ENCODE measurements at regions not wholly inside any gene's neighbourhood (a gene's known extent, or its start where the extent isn't known, plus 50 kb on each side); places are given as distances from the start of the nearest gene placed in this dataset.
"Not testable (repeated sequence)": the region's sequence is repeated elsewhere in the genome, so short reads cannot be mapped to it uniquely, and the experiment has no call there.

DNA sequence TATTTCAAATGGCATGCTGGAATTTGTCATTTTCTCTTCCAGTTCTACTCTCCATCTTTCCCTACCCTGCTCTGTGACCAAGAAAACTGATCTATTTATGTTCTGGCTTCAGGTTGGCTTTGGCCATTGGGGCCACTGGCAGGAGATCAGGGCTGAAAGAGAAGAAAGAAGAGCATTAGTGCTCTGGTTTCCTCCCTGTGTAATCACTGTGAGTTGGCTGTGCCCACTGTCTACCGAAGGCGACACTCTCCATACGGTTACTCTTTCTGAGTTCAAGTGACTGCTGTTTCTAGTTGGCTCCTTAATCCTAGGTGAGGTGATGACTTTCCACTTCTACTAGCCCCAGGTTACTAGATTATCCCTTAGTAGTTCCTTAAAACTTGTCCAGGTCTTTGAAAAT lies 372.6 kb downstream of the PRELID2 start:
- CTCF ChIA-PET: no interaction called here

DNA sequence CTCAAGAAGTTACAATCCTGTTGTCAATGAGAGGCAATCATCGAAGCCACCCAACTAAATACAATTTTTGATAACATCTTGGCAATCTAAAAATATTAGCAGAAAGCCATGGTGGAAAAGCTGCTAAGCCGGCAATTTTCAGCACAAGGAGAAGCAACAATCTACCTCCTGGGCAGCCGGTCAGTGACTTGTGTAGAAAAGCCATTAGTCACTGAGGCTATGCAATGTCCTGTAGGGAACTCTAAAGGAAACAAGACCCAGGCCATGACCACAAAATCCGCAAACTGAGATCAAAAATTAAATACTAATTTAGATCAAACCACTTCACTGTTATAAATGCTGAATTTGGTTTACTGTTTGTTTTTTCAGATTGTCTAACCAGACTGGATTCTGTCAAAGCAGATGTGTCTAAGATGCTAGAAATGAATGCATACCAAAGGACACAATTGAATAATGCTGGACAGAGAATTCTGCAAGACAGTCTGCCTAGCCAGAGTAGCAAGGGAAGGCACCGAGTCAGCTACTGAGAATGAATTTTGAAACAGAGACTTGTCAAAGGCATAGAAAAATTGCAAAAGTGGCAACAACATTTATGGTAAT lies 384.8 kb downstream of the PRELID2 start:
- CTCF ChIA-PET: no interaction called here
- Histone ChIP-seq H3K79me2 (ENCODE audit: low read depth) (no peaks in the 10 kb centered on the region), H3K9me3 (ENCODE audit: insufficient read depth, low read depth) (no peaks in the 10 kb centered on the region)

More for the DNA sequence above, 372.6 kb downstream of the PRELID2 start:
- H3K27me3 ChIP-seq (ENCODE audit: insufficient read depth, low read depth): no peaks in the 10 kb centered on the region
- no peak overlapping the region for H3K27ac ChIP-seq
- no peaks in the 10 kb centered on the region for H3K9me3 ChIP-seq (ENCODE audit: insufficient read depth, low read depth)
- TF ChIP-seq EZH2 (IDR thresholded peaks at IDR 0.05; ENCODE audit: low read depth): no peak
- TF ChIP-seq, protein P1, sequence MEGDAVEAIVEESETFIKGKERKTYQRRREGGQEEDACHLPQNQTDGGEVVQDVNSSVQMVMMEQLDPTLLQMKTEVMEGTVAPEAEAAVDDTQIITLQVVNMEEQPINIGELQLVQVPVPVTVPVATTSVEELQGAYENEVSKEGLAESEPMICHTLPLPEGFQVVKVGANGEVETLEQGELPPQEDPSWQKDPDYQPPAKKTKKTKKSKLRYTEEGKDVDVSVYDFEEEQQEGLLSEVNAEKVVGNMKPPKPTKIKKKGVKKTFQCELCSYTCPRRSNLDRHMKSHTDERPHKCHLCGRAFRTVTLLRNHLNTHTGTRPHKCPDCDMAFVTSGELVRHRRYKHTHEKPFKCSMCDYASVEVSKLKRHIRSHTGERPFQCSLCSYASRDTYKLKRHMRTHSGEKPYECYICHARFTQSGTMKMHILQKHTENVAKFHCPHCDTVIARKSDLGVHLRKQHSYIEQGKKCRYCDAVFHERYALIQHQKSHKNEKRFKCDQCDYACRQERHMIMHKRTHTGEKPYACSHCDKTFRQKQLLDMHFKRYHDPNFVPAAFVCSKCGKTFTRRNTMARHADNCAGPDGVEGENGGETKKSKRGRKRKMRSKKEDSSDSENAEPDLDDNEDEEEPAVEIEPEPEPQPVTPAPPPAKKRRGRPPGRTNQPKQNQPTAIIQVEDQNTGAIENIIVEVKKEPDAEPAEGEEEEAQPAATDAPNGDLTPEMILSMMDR (conservative IDR thresholded peaks at IDR 0.05): no peak
- no peaks in the 10 kb centered on the region for H3K9me2 ChIP-seq (ENCODE audit: insufficient read depth)
- POLR2A ChIA-PET (ENCODE audit: unreplicated experiment): interaction anchor here (0.5 kb wide), 1 partner anchor 253 kb away, joined by 4 read pairs; no protein-coding TSS in a partner anchor
- no peaks in the 10 kb centered on the region for H3K36me3 ChIP-seq (ENCODE audit: low read depth)
- H2AFZ ChIP-seq: no peak overlapping the region
- H4K20me1 ChIP-seq (ENCODE audit: insufficient read depth): no peaks in the 10 kb centered on the region
- H3K4me2 ChIP-seq: no peak overlapping the region
- no peaks in the 10 kb centered on the region for H3K4me1 ChIP-seq (replicated peaks; ENCODE audit: insufficient read depth)
- intact Hi-C loops (cut with micrococcal nuclease; ENCODE audit: unreplicated experiment): no loop called here
- H3K4me3 ChIP-seq: no peak overlapping the region
- no peak for DNase-seq
- no TSS peak for BruUV-seq (replicated peaks)
- no peaks in the 10 kb centered on the region for H3K79me2 ChIP-seq (ENCODE audit: low read depth)
- H3F3A ChIP-seq (ENCODE audit: insufficient read depth, low read depth): no peaks in the 10 kb centered on the region

DNA sequence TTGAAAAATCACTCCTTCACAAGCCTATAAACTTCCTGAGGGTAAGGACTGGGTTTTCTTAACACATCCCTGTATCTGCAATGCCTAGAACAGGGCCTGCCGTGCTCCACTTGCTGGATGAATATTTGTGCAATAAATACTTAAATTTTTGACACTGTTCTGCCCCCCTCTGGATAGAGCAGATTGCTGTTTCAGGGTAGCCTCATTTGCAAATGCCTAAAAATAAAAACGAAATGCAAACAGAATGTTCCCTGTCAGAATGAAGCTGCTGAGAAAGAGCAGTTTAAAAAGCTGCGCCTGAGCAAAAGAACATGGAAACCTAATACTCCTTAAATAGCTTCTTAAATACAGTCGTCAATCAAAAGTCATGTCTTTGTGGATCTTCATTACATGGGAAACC lies 385.3 kb downstream of the PRELID2 start:
- Histone ChIP-seq H3K9me3 (ENCODE audit: insufficient read depth, low read depth) (no peaks in the 10 kb centered on the region), H3K9me2 (ENCODE audit: insufficient read depth) (no peaks in the 10 kb centered on the region), H2AFZ (no peak overlapping the region), H4K20me1 (ENCODE audit: insufficient read depth) (no peaks in the 10 kb centered on the region), H3K27me3 (ENCODE audit: insufficient read depth, low read depth) (no peaks in the 10 kb centered on the region), H3K79me2 (ENCODE audit: low read depth) (no peaks in the 10 kb centered on the region), H3K4me2 (no peak overlapping the region), H3K4me3 (no peak overlapping the region), H3K36me3 (ENCODE audit: low read depth) (no peaks in the 10 kb centered on the region), H3F3A (ENCODE audit: insufficient read depth, low read depth) (no peaks in the 10 kb centered on the region), H3K27ac (no peak overlapping the region), H3K4me1 (replicated peaks; ENCODE audit: insufficient read depth) (no peaks in the 10 kb centered on the region)
- TF ChIP-seq, protein P1 (conservative IDR thresholded peaks at IDR 0.05): no peak
- TF ChIP-seq EZH2 (IDR thresholded peaks at IDR 0.05; ENCODE audit: low read depth): no peak
- BruUV-seq (replicated peaks): no TSS peak
- intact Hi-C loops (cut with micrococcal nuclease; ENCODE audit: unreplicated experiment): no loop called here
- POLR2A ChIA-PET (ENCODE audit: unreplicated experiment): no interaction called here
- CTCF ChIA-PET: no interaction called here
- DNase-seq: no peak

More for the DNA sequence above, 384.8 kb downstream of the PRELID2 start:
- no peak for DNase-seq
- no peaks in the 10 kb centered on the region for H3K9me2 ChIP-seq (ENCODE audit: insufficient read depth)
- no peak overlapping the region for H3K27ac ChIP-seq
- TF ChIP-seq, protein P1 (conservative IDR thresholded peaks at IDR 0.05): no peak
- no peak for TF ChIP-seq EZH2 (IDR thresholded peaks at IDR 0.05; ENCODE audit: low read depth)
- no peaks in the 10 kb centered on the region for H3K4me1 ChIP-seq (replicated peaks; ENCODE audit: insufficient read depth)
- no TSS peak for BruUV-seq (replicated peaks)
- H4K20me1 ChIP-seq (ENCODE audit: insufficient read depth): no peaks in the 10 kb centered on the region
- H3K4me2 ChIP-seq: no peak overlapping the region
- no peaks in the 10 kb centered on the region for H3F3A ChIP-seq (ENCODE audit: insufficient read depth, low read depth)
- no peak overlapping the region for H3K4me3 ChIP-seq
- intact Hi-C loops (cut with micrococcal nuclease; ENCODE audit: unreplicated experiment): no loop called here
- no peaks in the 10 kb centered on the region for H3K27me3 ChIP-seq (ENCODE audit: insufficient read depth, low read depth)
- H3K36me3 ChIP-seq (ENCODE audit: low read depth): no peaks in the 10 kb centered on the region
- H2AFZ ChIP-seq: no peak overlapping the region
- POLR2A ChIA-PET (ENCODE audit: unreplicated experiment): no interaction called here

DNA sequence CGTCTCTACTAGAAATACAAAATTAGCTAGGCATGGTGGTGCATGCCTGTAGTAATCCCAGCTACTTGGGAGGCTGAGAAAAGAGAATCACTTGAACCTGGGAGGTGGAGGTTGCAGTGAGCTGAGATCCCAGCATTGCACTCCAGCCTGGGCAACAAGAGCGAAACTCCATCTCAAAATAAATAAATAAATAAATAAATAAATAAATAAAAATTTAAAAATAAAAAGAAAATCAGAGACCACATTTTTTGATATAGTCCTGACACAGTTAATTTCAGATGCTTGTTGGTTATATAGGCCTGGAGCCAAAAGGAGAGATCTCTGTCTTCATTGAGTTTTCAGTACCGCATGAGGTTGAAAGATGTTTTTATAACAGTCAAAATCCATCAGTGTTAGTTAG lies 388.3 kb downstream of the PRELID2 start:
- POLR2A ChIA-PET (ENCODE audit: unreplicated experiment); intact Hi-C loops (cut with micrococcal nuclease; ENCODE audit: unreplicated experiment): not testable (repeated sequence)
- CTCF ChIA-PET: interaction anchor here (0.6 kb wide), 1 partner anchor 1053 kb away, joined by 3 read pairs; no protein-coding TSS in a partner anchor

More for the DNA sequence above, 388.3 kb downstream of the PRELID2 start:
- not testable (repeated sequence) for H3K4me3 ChIP-seq; H3K27ac ChIP-seq; H3K79me2 ChIP-seq (ENCODE audit: low read depth); BruUV-seq (replicated peaks); H3F3A ChIP-seq (ENCODE audit: insufficient read depth, low read depth); H2AFZ ChIP-seq; H3K27me3 ChIP-seq (ENCODE audit: insufficient read depth, low read depth); H3K9me2 ChIP-seq (ENCODE audit: insufficient read depth); H3K4me2 ChIP-seq; H3K36me3 ChIP-seq (ENCODE audit: low read depth); H3K9me3 ChIP-seq (ENCODE audit: insufficient read depth, low read depth); H4K20me1 ChIP-seq (ENCODE audit: insufficient read depth); DNase-seq
- peaks cover 23% of the 10 kb centered on the region for H3K4me1 ChIP-seq (replicated peaks; ENCODE audit: insufficient read depth)
